ENCODE measurements at regions not wholly inside any gene's neighbourhood (a gene's known extent, or its start where the extent isn't known, plus 50 kb on each side); places are given as distances from the start of the nearest gene placed in this dataset.

GRCh38 chr6:90458353-90459224 is 128.3 kb downstream of the MAP3K7 start:
- no peak for TF ChIP-seq POLR2AphosphoS5 (IDR thresholded peaks at IDR 0.05; ENCODE audit: low read depth, low read length)
- TF ChIP-seq REST (IDR thresholded peaks at IDR 0.05; ENCODE audit: insufficient read depth in 1 of 2, low read depth in 2 of 2, low read length in 2 of 2): no peak
- TF ChIP-seq FOXP2 (optimal IDR thresholded peaks at IDR 0.05; ENCODE audit: borderline replicate concordance, extremely low read depth, extremely low read length, insufficient read depth): no peak
- TF ChIP-seq SIN3A (IDR thresholded peaks at IDR 0.05; ENCODE audit: borderline replicate concordance, insufficient read depth, low read length): no peak
- no peak for TF ChIP-seq TAF1 (IDR thresholded peaks at IDR 0.05; ENCODE audit: borderline replicate concordance, insufficient read depth, low read length)

- TF ChIP-seq REST (IDR thresholded peaks at IDR 0.05; ENCODE audit: insufficient read depth in 1 of 2, low read depth in 2 of 2, low read length in 2 of 2): no peak
- TF ChIP-seq POLR2AphosphoS5 (IDR thresholded peaks at IDR 0.05; ENCODE audit: low read depth, low read length): no peak
- no peak for TF ChIP-seq TAF1 (IDR thresholded peaks at IDR 0.05; ENCODE audit: borderline replicate concordance, insufficient read depth, low read length)
- no peak for TF ChIP-seq SIN3A (IDR thresholded peaks at IDR 0.05; ENCODE audit: borderline replicate concordance, insufficient read depth, low read length)
- no peak for TF ChIP-seq FOXP2 (optimal IDR thresholded peaks at IDR 0.05; ENCODE audit: borderline replicate concordance, extremely low read depth, extremely low read length, insufficient read depth)
Measured at GRCh38 chr6:90457867-90458259, 129.0 kb downstream of the MAP3K7 start.

GRCh38 chr6:90456001-90456400 is 130.9 kb downstream of the MAP3K7 start:
- TF ChIP-seq REST (IDR thresholded peaks at IDR 0.05; ENCODE audit: insufficient read depth in 1 of 2, low read depth in 2 of 2, low read length in 2 of 2) (no peak), SIN3A (IDR thresholded peaks at IDR 0.05; ENCODE audit: borderline replicate concordance, insufficient read depth, low read length) (no peak), FOXP2 (optimal IDR thresholded peaks at IDR 0.05; ENCODE audit: borderline replicate concordance, extremely low read depth, extremely low read length, insufficient read depth) (no peak), TAF1 (IDR thresholded peaks at IDR 0.05; ENCODE audit: borderline replicate concordance, insufficient read depth, low read length) (no peak), POLR2AphosphoS5 (IDR thresholded peaks at IDR 0.05; ENCODE audit: low read depth, low read length) (no peak)

- TF ChIP-seq POLR2AphosphoS5 (IDR thresholded peaks at IDR 0.05; ENCODE audit: low read depth, low read length): no peak
- TF ChIP-seq FOXP2 (optimal IDR thresholded peaks at IDR 0.05; ENCODE audit: borderline replicate concordance, extremely low read depth, extremely low read length, insufficient read depth): no peak
- TF ChIP-seq SIN3A (IDR thresholded peaks at IDR 0.05; ENCODE audit: borderline replicate concordance, insufficient read depth, low read length): no peak
- TF ChIP-seq REST (IDR thresholded peaks at IDR 0.05; ENCODE audit: insufficient read depth in 1 of 2, low read depth in 2 of 2, low read length in 2 of 2): no peak
- no peak for TF ChIP-seq TAF1 (IDR thresholded peaks at IDR 0.05; ENCODE audit: borderline replicate concordance, insufficient read depth, low read length)
Measured at GRCh38 chr6:90454836-90455427, 131.9 kb downstream of the MAP3K7 start.

All from PFSK-1 (cell line).